GOT3 (cell line): ENCODE measurements at regions not wholly inside any gene's neighbourhood (a gene's known extent, or its start where the extent isn't known, plus 50 kb on each side); places are given as distances from the start of the nearest gene placed in this dataset.

Source experiments
- DNase-seq: peaks from one replicate; lab custom pipeline; 2025; ENCODE audit warnings: mixed read lengths; lab: John Stamatoyannopoulos, UW

GRCh38 chr2:60603533-60604190 is 50.2 kb upstream of the BCL11A start:
- DNase-seq: no peak

GRCh38 chr2:60604486-60605064 is 51.1 kb upstream of the BCL11A start:
- no peak for DNase-seq

GRCh38 chr2:60605866-60606265 is 52.4 kb upstream of the BCL11A start:
- no peak for DNase-seq

GRCh38 chr2:60608679-60609078 is 55.2 kb upstream of the BCL11A start:
- no peak for DNase-seq

- no peak for DNase-seq
Measured at GRCh38 chr2:60612033-60612432, 58.6 kb upstream of the BCL11A start.

- no peak for DNase-seq
Measured at GRCh38 chr2:60614319-60614718, 60.9 kb upstream of the BCL11A start.

GRCh38 chr2:60621688-60622429 is 68.4 kb upstream of the BCL11A start:
- no peak for DNase-seq

GRCh38 chr2:60623040-60623439 is 69.6 kb upstream of the BCL11A start:
- no peak for DNase-seq

GRCh38 chr2:60627412-60627811 is 74.0 kb upstream of the BCL11A start:
- no peak for DNase-seq

GRCh38 chr2:60628026-60628425 is 74.6 kb upstream of the BCL11A start:
- no peak for DNase-seq

GRCh38 chr2:60628615-60629304 is 75.3 kb upstream of the BCL11A start:
- no peak for DNase-seq

GRCh38 chr2:60629305-60629662 is 75.8 kb upstream of the BCL11A start:
- no peak for DNase-seq

GRCh38 chr2:60629801-60630385 is 76.4 kb upstream of the BCL11A start:
- no peak for DNase-seq

GRCh38 chr2:60633615-60634014 is 80.2 kb upstream of the BCL11A start:
- no peak for DNase-seq

GRCh38 chr2:60634438-60634837 is 81.0 kb upstream of the BCL11A start:
- no peak for DNase-seq

- no peak for DNase-seq
Measured at GRCh38 chr2:60641811-60642788, 88.6 kb upstream of the BCL11A start.

- no peak for DNase-seq
Measured at GRCh38 chr2:60643747-60644146, 90.3 kb upstream of the BCL11A start.

GRCh38 chr2:60644951-60645350 is 91.5 kb upstream of the BCL11A start:
- no peak for DNase-seq

- DNase-seq: no peak
Measured at GRCh38 chr2:60648191-60648590, 94.7 kb upstream of the BCL11A start.

- no peak for DNase-seq
Measured at GRCh38 chr2:60649721-60650120, 96.3 kb upstream of the BCL11A start.

- DNase-seq: no peak
Measured at GRCh38 chr2:60652832-60653340, 99.4 kb upstream of the BCL11A start.
